Hematopoietic multipotent progenitor cell treated with erythropoietin and hydrocortisone succinate and interleukin-3 and kit ligand, for 17 days (in vitro differentiated cells): ENCODE measurements at regions not wholly inside any gene's neighbourhood (a gene's known extent, or its start where the extent isn't known, plus 50 kb on each side); places are given as distances from the start of the nearest gene placed in this dataset.
"Not testable (repeated sequence)": the region's sequence is repeated elsewhere in the genome, so short reads cannot be mapped to it uniquely, and the experiment has no call there.

Experiments
- DNase-seq: peaks from one replicate; pipeline ENCODE4 v3.0.0-alpha.2; 2015; ENCODE audit warnings: low spot score

DNA sequence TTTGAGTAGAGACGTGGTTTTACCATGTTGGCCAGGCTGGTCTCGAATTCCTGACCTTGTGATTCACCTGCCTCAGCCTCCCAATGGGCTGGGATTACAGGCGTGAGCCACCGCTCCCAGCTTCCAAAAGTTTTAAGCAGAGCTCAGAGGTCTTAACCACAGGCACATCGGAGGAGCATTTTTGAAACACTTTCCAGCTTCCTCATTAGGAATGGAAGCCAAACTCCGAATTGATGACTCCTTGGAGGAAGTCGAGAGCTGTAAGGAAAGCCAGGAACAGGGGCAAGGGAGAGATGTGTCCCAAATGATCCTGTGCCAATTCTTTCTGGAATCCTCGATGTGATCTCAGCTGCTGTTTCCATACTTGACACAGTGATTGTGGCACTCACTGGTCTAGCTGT lies 56.2 kb upstream of the CCZ1B start:
- DNase-seq: not testable (repeated sequence)

DNA sequence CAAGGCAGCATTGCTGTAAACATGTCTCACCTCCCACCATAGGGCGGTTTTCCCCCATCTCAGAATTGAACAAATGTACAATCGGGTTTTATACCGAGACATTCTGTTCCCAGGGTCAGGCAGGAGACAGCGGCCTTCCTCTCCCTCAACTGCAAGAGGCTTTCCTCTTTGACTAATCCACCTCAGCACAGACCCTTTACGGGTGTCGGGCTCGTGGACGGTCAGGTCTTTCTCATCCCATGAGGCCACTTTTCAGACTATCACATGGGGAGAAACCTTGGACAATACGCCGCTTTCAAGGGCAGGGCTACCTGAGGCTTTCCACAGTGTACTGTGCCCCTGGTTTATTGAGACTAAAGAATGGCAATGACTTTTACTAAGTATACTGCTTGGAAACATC lies 57.7 kb upstream of the CCZ1B start:
- DNase-seq: not testable (repeated sequence)

DNA sequence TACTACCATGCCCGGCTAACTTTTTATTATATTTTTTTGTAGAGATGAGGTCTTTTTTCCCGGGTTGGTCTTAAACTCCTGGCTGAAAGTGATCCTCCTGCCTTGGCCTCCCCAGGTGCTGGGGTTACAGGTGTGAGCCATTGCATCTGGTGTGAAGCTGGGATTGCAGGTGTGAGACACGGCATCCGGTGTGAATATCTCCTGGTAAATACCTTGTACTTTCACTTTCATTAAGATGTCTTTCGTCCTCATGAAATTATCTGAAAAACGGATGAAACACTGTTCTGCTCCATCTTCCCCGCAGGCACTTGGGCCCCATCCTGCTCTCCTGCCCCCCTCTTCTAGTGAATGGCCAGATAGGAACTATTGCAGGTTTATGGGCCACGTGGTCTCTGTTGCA lies 60.1 kb upstream of the CCZ1B start:
- no peak for DNase-seq

DNA sequence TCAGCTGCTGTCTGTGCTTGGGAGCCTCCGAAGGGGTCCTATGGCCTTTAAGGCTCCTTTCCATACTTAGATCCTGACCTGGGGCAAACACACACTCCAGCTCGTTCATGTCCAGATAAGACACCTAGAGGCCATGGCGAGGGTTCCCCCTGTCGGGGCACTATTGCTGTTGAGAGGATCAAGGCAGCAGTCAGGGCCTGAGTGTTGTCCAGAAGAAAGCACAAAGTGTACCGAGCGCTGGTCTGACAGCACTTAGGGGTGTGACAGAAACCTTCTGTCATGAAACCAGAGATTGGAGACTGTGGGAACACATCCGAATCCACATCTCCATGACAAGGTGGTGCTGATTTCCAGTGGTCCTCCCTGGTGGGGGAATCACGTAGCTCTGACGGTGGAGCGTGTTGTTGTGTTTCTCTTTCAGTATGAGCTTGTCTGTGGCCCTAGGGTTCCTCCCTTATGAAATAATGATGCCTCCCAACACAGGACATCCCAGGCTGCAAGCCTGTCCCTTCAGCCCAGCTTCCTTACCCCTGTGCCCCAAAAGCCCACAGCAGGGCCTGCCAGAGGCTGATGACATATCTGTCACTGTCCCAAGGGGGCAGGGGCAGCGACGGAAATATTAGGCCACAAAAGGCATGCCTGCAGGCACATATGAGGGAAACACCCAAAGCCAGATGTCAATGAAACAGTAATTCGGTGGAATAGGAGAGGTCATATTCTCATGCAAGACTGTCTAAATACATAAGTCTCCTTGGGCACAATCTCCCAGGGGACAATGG lies 62.4 kb upstream of the CCZ1B start:
- DNase-seq: not testable (repeated sequence)

DNA sequence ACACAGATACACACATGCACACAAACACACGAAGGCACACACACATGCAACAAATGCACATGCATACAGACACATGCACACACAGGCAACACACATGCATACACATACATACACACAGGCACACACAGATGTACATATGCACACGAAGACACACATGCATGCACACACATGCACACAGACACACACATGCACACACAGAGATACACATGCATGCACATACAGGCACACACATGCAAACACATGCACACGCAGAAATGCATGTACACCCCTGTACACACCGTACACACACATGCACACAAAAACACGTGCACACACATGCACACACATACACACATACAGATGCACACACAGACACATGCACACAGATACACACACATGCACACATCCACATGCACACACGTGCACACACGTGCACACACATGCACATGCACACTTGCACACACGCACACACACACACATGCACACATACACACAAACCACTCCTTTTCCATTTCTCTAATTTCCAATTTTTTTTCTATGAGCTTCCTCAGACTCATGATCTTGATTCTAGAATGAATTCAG lies 63.3 kb upstream of the CCZ1B start:
- no peak for DNase-seq

DNA sequence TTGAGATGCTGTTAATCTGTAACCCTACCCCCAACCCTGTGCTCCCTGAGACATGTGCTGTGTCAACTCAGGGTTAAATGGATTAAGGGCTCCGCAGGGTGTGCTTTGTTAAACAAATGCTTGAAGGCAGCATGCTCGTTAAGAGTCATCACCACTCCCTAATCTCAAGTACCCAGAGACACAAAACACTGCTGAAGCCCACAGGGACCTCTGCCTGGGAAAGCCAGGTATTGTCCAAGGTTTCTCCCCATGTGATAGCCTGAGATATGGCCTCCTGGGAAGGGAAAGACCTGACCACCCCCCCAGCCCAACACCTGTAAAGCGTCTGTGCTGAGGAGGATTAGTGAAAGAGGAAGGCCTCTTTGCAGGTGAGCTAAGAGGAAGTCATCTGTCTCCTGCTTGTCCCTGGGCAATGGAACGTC lies 76.0 kb upstream of the CCZ1B start:
- DNase-seq: not testable (repeated sequence)

DNA sequence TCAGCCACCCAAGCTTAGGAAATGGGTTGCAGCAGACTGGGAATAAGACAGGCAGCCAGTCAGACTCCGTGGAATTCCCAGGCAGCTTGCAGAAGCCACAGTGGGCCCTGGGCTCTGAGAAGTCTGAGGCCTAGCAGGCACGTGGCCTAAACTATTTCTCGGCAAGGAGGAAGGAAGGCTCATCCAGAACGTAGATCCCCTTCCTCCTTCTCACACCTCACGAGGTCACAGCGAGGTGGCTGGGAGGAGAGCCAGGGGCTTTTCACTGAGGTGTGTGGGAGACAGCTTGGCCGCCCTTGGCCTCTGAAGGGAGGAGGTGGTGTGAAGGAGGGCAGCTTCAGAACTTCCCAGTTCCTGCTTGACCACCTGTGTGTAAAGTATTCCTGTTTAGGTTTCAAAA lies 77.2 kb upstream of the CCZ1B start:
- DNase-seq: not testable (repeated sequence)

DNA sequence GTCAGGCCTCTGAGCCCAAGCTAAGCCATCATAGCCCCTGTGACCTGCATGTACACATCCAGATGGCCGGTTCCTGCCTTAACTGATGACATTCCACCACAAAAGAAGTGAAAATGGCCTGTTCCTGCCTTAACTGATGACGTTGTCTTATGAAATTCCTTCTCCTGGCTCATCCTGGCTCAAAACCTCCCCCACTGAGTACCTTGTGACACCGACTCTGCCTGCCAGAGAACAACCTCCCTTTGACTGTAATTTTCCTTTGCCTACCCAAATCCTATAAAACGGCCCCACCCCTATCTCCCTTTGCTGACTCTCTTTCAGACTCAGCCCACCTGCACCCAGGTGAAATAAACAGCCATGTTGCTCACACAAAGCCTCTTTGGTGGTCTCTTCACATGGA lies 77.7 kb upstream of the CCZ1B start:
- not testable (repeated sequence) for DNase-seq

DNA sequence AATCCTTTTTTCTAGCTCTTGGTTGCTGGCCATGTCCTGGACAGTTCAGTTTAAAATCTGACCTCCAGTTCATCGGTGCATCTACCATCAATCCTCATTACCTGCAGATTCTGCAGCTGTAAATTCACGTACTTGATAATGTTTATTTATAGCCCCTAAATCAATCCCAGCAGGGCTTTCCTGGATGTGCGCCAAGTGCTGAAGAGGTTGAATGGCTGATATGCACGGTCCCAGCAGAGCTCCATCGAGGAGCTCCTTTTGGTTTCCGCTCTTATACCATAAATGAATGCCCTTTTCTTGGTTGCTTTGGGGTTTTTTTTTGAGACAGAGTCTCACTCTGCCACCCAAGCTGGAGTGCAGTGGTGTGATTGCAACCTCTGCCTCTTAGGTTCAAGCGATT lies 91.2 kb upstream of the CCZ1B start:
- no peak for DNase-seq

DNA sequence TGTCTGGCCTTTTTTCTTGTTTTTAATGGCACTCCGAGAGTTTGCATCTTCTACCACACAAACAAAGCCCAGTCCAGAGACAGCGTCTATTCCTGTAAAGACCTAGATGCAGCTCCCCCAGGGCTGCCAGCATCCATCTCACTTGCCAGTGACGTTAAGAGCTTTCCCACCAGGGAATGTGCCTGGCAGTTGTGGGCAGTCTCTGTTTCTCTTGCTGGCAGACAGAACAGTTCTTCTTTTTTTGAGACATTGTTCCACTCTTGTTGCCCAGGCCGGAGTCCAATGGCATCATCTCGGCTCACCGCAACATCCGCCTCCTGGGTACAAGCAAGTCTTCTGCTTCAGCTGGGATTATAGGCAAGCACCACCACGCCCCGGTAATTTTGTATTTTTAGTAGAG lies 93.1 kb upstream of the CCZ1B start:
- DNase-seq: not testable (repeated sequence)

DNA sequence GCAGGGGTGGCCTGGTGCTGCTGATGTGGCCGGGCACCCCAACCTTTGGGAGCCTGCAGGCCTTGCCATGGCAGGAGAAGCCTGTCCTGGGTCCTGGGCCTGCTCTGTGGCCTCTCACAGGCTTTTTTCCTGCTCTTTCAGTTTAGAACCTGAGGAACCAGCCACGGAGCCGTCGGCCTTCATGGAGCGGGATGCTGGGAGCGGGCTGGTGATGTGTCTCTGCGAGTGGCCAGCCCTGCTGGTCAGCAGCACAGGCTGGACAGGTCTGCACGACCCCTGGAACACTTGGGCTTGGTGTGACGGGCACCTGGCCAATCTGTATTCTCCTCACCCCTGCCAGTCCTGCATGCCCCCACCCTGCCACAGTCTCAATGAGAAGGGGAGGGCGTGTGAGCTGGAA lies 98.4 kb upstream of the CCZ1B start:
- DNase-seq: not testable (repeated sequence)

DNA sequence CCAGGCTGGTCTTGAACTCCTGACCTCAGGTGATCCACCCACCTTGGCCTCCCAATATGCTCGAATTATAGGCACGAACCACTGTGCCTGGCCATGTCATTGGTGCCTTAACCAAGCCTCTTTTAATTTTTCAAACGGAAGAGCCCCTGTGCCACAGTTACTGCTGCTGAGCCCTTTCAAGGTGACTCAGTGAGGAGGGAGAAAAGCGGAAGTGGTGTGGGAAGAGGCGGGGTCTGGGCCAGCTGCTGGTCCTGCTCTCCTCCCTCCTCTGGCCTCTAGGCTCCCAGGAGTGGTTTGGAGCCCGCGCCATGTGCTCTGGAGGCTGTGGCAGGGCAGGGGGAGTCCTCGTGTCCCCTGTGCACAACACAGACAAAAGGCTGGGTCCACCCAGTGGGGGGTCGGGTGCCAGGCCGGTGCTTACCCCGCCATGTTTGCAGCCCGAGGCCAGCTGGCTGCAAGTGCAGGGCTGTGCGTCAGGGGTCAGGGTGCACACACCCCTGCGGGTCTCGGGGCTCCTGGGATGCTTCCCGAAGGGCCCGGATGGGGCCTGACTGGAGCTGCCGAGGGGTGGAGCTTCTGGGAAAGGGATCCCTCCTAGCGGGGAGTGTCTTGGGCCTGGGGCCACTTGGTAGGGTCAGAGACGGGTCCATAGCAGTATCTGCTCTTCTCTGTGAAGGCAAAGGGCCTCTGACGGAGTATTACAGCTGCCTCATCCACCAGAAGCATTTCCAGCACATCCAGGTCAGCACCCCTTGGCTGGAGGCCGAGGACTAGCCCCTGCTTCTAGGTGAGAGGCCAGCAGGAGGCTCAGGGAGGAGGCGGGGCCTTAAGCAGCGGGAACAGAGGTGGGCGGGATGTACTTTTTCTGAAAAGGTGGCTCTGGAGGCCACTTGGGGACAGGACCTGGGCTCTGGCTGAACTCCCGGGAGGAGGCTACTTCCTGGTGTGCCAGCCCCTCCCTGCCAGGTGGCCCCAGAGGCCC lies 100.4 kb upstream of the CCZ1B start:
- DNase-seq: not testable (repeated sequence)

DNA sequence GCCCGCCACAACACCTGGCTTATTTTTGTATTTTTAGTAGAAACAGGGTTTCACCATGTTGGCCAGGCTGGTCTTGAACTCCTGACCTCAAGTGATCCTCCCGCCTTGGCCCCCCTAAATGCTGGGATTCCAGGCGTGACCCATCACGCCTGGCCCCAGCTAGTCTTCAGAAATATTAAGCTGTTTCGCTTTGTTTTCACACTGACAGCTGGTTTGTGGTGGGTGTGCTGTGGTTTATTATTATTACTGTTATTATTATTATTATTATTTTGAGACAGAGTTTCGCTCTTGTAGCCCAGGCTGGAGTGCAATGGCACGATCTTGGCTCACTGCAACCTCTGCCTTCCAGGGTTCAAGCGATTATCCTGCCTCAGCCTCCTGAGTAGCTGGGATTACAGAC lies 101.6 kb upstream of the CCZ1B start:
- DNase-seq: not testable (repeated sequence)

DNA sequence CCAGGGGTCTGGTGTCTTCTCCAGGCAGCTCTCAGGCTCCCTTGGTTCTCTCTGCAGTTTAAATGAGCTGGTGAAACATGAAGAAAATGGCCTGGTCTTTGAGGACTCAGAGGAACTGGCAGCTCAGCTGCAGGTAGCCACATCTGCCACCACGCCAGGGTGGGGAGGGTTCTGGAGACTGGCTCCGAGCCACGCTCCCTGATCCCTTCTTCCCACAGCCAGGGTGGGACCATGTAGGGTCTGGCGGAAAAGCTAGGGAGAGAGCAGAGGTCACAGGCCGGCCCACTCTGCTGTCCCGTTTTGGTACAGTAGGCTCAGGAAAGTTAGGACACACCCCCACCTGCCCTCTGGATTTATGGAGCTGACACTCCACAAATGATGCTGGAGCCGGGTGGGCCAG lies 103.5 kb upstream of the CCZ1B start:
- not testable (repeated sequence) for DNase-seq

DNA sequence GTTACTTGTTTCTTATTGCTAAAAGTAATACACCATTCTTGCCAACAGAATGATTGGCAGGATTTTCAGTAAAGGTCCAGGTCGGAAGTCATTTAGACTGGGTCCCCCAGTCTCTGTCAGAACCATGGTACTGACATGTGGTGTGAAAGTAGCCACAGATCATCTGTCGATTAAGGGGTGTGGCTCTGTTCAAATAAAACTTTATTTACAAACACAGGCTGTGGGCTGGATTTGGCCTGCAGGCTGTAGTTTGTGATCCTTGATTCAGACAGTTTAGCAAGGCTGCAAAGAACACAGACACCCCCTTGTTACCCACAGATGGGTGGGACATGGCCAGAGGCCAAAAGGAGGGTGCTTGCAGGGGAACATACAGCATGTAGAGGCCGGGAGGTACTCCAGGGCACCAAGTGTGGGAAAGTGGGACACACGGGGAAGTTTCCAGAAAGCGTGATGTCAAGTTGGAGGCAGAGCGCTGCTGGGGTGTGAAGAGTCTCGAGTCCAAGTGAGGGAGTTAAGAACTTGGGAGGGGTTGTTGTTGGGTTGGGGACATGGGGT lies 104.1 kb upstream of the CCZ1B start:
- not testable (repeated sequence) for DNase-seq

DNA sequence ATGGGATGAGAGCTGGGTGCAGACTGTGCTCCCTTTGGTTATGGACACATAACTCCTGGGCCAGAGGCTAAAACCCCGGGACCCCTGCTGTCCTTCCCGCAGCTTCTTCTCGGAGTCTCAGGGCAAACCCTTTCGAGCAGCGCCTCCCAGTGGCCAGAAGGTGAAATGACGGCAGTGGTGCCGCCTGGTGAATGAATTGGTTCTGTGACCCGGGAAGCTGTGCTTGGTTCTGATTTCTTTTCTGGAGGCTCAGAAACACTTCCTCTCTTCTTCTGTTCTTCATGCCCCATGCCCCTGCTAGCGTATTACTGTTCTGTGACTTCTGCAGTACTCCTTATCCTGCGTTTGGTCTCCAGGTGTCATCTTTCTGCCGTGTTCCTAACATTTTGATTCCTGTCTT lies 104.7 kb upstream of the CCZ1B start:
- not testable (repeated sequence) for DNase-seq

DNA sequence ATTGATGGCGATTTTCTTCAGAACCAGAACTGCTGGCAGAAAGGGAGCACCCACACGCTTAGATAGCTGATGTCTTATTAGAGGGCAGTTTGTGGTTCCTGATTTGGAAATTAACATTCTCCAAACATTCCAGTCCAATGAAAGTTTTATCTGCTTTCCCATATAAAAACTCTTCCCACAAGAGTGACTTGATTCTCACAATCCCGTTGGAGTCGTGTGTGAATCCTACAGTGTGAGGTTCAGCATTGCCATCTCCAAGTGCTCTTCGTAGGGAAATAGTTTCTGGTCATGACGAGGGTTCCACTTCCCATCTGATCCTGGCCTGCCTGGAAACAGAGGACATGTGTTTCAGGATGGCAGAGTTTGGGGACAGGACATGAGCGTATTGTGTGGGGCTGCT lies 105.4 kb upstream of the CCZ1B start:
- not testable (repeated sequence) for DNase-seq

DNA sequence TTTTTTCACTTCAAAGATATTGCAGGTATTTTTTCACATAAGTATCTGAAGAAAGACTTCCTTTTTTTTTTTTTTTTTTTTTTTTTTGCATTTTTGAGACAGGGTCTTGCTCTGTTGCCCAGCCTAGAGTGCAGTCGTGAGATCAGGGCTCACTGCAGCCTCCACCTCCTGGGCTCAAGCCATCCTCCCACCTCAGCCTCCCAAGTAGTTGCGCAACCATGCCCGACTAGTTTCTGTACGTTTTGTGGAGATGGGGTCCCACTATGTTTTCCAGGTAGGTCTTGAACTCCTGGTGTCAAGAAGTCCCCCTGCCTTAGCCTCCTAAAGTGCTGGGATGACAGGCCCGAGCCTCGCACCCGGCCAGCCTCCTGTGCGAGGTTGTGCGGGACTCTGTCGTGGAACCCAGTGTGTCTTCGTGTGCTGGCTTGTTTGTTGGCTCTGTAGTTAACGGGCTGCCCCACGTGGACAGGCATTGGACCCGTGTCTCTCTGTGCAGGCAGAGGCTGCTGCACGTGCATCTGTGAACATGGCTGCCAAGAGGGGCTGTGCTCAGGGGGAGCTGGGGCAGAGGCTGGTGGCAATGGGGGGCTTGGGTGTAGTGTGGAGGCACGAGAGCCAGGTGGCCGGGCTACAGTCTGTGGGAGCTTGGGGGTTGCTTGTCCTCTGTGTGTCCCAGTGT lies 108.0 kb upstream of the CCZ1B start:
- not testable (repeated sequence) for DNase-seq

DNA sequence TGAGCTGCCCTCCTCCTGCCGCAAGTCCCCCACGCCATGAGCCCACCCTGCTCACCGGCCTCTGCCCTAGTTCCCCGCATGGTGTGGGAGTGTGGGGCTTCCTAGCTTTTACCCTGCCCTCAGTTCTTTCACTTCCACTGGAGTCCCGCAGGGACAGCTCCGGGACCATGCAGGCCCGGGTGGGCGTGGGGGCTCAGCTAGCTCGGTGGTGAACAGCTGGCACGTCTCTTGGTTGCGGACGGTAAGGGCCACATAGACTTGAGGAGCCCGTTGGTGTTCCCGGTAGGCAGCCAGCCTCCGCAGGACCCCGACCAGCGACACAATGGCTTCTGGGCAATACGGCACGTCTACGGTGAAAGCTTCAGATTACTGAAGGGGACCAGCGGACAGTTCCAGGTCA lies 108.9 kb upstream of the CCZ1B start:
- DNase-seq: no peak

DNA sequence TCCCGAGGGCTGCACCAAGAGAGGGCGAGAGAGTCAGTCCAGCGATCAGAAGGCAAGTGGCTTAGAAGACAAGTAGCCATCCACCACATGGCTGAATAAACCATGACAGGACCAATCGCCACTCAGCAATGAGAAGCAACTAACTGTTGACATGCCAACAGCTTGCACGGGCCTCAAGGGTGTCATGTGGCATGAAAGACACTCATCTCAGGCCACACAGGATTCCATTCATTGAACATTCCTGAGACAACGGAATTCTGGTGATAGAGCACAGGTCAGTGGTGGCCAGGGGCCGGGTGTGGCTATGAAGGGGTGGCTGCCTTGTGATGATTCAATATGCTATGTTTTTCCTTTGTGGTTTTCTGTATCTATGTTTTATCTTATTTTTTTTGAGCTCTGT lies 110.6 kb upstream of the CCZ1B start:
- not testable (repeated sequence) for DNase-seq

DNA sequence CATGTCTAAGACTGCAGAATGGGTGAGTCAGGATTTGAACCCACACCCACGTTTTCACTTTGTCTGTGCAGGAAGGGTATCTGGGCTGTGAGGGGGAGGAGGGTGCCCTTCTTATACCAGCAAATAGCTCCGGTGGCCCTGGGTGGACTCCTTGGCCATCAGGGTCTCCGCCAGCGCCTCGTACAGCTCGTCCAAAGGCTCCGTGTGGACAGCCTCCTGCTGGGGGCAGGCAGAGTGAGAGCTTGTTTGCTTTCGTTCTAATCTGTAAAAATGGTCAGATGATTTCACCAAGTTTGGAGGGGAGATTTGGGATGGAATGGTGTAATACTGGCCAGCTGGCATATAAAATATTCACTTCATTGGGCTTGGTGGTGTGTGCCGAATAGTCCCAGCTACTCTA lies 111.7 kb upstream of the CCZ1B start:
- not testable (repeated sequence) for DNase-seq

DNA sequence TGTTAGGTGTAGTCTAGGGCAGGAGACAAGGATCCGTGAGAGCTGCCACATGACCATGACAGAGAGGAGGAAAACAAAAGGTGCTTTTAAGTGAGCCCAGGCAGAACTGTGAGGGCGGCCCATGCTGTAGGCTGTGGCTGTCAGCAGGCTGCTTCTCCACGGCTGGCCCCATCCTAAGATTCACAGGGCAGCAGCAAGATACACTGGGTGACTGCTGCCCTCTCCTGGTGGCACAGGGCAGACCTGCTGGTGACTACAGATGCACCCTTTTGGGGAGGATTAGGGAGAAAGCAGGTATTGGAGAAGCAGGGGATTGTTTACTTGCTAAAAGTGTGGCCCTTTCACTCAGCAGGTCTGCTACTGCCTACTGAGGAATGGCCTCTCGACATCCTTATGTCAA lies 112.2 kb upstream of the CCZ1B start:
- not testable (repeated sequence) for DNase-seq
